ENCODE measurements at regions not wholly inside any gene's neighbourhood (a gene's known extent, or its start where the extent isn't known, plus 50 kb on each side); places are given as distances from the start of the nearest gene placed in this dataset.
"Not testable (repeated sequence)": the region's sequence is repeated elsewhere in the genome, so short reads cannot be mapped to it uniquely, and the experiment has no call there.

DNA sequence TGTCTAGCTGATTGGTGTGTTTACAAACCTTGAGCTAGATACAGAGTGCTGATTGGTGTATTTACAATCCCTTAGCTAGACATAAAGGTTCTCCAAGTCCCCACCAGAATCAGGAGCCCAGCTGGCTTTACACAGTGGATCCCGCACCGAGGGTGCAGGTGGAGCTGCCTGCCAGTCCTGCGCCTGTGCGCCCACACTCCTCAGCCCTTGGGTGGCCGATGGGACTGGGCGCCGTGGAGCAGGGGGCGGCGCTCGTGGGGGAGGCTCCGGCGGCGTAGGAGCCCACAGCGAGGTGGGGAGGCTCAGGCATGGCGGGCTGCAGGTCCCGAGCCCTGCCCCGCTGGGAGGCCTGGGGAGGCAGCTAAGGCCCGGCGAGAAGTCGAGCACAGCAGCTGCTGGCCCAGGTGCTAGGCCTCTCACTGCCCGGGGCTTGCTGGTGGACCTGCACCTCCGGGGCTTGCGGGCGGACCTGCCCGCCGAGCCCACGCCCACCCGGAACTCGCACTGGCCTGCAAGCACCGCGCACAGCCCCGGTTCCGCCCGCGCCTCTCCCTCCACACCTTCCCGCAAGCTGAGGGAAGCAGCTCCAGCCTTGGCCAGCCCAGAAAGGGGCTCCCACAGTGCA is 51.0 kb upstream of the CDYL start:
- H3K4me1 ChIP-seq: peaks cover 4 to 18% (median 8%) of the 10 kb centered on the region in 4 donors
- H3K9me3 ChIP-seq; in situ Hi-C loops (cut with MboI; ENCODE audit: low pct_ligation_motif_present in 1 of 4, low pct_unique_long_range_greater_than_20kb in 1 of 4, low sequenced_read_pairs in 3 of 4); H3K36me3 ChIP-seq; H3K4me3 ChIP-seq; H3K27me3 ChIP-seq; DNase-seq; intact Hi-C loops (cut with DNase I; ENCODE audit: low total_unique reads); H3K27ac ChIP-seq: not testable (repeated sequence)
- WGBS, 2 donors (ENCODE audit: low coverage in 1 of 2): 96% methylated on average over 16 of the region's 36 CpGs; no CpG with 5 or more reads in 1 of the 2 donors

DNA sequence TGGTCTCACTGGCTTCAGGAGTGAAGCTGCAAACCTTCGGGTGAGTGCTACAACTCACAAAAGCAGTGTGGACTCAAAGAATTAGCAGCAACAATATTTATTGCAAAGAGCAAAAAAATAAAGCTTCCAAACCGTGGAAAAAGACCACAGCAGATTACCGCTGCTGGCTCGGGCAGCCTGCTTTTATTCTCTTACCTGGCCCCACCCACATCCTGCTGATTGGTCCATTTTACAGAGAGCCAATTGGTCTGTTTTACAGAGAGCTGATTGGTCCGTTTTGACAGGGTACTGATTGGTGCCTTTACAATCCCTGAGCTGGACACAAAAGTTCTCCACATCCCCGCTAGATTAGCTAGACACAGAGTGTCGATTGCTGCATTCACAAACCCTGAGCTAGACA is 51.5 kb upstream of the CDYL start:
- H3K27ac ChIP-seq; in situ Hi-C loops (cut with MboI; ENCODE audit: low pct_ligation_motif_present in 1 of 4, low pct_unique_long_range_greater_than_20kb in 1 of 4, low sequenced_read_pairs in 3 of 4); H3K4me3 ChIP-seq; H3K9me3 ChIP-seq; H3K27me3 ChIP-seq; DNase-seq; H3K36me3 ChIP-seq; intact Hi-C loops (cut with DNase I; ENCODE audit: low total_unique reads): not testable (repeated sequence)
- H3K4me1 ChIP-seq: peaks cover 4 to 18% (median 8%) of the 10 kb centered on the region in 4 donors
- WGBS, 2 donors (ENCODE audit: low coverage in 1 of 2): 85 to 92% methylated on average over 2 to 7 of the region's 7 CpGs

DNA sequence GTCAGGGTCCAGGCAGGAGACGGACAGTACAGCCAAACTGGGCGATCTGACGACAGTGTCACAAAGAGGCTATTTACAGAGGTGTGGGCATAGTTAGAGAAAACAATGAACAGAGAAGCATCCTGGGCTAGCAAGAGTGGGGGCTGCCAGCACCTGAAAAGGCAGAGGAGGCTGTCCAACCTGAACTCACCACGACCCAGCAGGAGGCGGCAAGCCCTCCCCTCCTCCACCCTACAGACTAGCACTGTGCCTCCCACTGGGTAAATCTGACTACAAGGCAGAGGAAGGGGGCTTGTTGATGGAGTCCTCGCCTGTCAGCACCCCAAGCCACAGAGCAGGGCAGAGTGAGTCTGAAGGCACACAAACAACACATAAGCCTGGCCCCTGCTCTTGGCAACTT is 52.8 kb upstream of the CDYL start:
- 68% methylated on average over 6 of the region's 6 CpGs; no CpG with 5 or more reads in 1 of the 2 donors for WGBS, 2 donors (ENCODE audit: low coverage in 1 of 2)
- intact Hi-C loops (cut with DNase I; ENCODE audit: low total_unique reads) (no loop called here), in situ Hi-C loops (cut with MboI; ENCODE audit: low pct_ligation_motif_present in 1 of 4, low pct_unique_long_range_greater_than_20kb in 1 of 4, low sequenced_read_pairs in 3 of 4) (no loop called here)
- peaks cover 2 to 13% (median 7%) of the 10 kb centered on the region in 4 donors for H3K4me1 ChIP-seq
- no peak for DNase-seq
- H3K27me3 ChIP-seq: no peaks in the 10 kb centered on the region
- no peak overlapping the region for H3K27ac ChIP-seq
- no peaks in the 10 kb centered on the region for H3K36me3 ChIP-seq
- TF ChIP-seq POLR2A (IDR thresholded peaks at IDR 0.05): no peak
- no peak for TF ChIP-seq EP300 (IDR thresholded peaks at IDR 0.05; ENCODE audit: low read depth)
- no peak for TF ChIP-seq CTCF (IDR thresholded peaks at IDR 0.05)
- no peak for TF ChIP-seq POLR2AphosphoS5 (IDR thresholded peaks at IDR 0.05)
- no peak overlapping the region for H3K4me3 ChIP-seq
- H3K9me3 ChIP-seq: no peaks in the 10 kb centered on the region

- H3K27me3 ChIP-seq; DNase-seq; H3K36me3 ChIP-seq; H3K9me3 ChIP-seq; in situ Hi-C loops (cut with MboI; ENCODE audit: low pct_ligation_motif_present in 1 of 4, low pct_unique_long_range_greater_than_20kb in 1 of 4, low sequenced_read_pairs in 3 of 4); H3K4me3 ChIP-seq; H3K4me1 ChIP-seq; intact Hi-C loops (cut with DNase I; ENCODE audit: low total_unique reads); H3K27ac ChIP-seq: not testable (repeated sequence)
- WGBS, 2 donors (ENCODE audit: low coverage in 1 of 2): 91 to 100% methylated on average over 1 to 4 of the region's 4 CpGs
These were observed 54.8 kb upstream of the CDYL start for GRCh38 chr6:4721368-4721767.

- TF ChIP-seq POLR2A (IDR thresholded peaks at IDR 0.05) (no peak), EP300 (IDR thresholded peaks at IDR 0.05; ENCODE audit: low read depth) (no peak), CTCF (IDR thresholded peaks at IDR 0.05) (no peak), POLR2AphosphoS5 (IDR thresholded peaks at IDR 0.05) (no peak)
- no peak overlapping the region for H3K27ac ChIP-seq
- DNase-seq: no peak
- intact Hi-C loops (cut with DNase I; ENCODE audit: low total_unique reads): no loop called here
- H3K4me3 ChIP-seq: no peak overlapping the region
- 68 to 71% methylated on average over 1 of the region's 1 CpG for WGBS, 2 donors (ENCODE audit: low coverage in 1 of 2)
- H3K36me3 ChIP-seq: no peaks in the 10 kb centered on the region
- H3K9me3 ChIP-seq: no peaks in the 10 kb centered on the region
- in situ Hi-C loops (cut with MboI; ENCODE audit: low pct_ligation_motif_present in 1 of 4, low pct_unique_long_range_greater_than_20kb in 1 of 4, low sequenced_read_pairs in 3 of 4): no loop called here
- no peaks in the 10 kb centered on the region for H3K4me1 ChIP-seq
- H3K27me3 ChIP-seq: no peaks in the 10 kb centered on the region
These were observed 56.7 kb upstream of the CDYL start for GRCh38 chr6:4719491-4719890.

DNA sequence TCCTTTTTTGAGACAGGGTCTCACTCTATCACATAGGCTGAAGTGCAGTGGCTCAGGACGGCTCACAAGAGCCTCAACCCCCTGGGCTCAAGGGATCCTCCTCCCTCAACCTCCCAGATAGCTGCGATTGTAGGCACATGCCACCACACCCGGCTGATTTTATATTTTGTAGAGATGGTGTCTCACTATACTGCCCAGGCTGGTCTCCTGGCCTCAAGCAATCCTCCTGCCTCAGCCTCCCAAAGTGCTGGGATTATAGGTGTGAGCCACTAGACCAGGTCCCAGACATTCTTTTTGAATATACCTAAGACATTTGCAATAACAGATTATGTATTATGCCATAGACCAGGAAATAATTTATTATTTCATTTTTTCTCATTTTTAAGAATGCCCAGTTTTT is 58.3 kb upstream of the CDYL start:
- in situ Hi-C loops (cut with MboI; ENCODE audit: low pct_ligation_motif_present in 1 of 4, low pct_unique_long_range_greater_than_20kb in 1 of 4, low sequenced_read_pairs in 3 of 4) (no loop called here), intact Hi-C loops (cut with DNase I; ENCODE audit: low total_unique reads) (no loop called here)
- H3K36me3 ChIP-seq: no peaks in the 10 kb centered on the region
- H3K4me3 ChIP-seq: no peak overlapping the region
- no peak for TF ChIP-seq CTCF (IDR thresholded peaks at IDR 0.05)
- TF ChIP-seq POLR2AphosphoS5 (IDR thresholded peaks at IDR 0.05): no peak
- no peak for TF ChIP-seq POLR2A (IDR thresholded peaks at IDR 0.05)
- TF ChIP-seq EP300 (IDR thresholded peaks at IDR 0.05; ENCODE audit: low read depth): no peak
- H3K27me3 ChIP-seq: no peaks in the 10 kb centered on the region
- WGBS, 2 donors (ENCODE audit: low coverage in 1 of 2): 77 to 80% methylated on average over 1 to 3 of the region's 3 CpGs
- H3K27ac ChIP-seq: no peak overlapping the region
- no peaks in the 10 kb centered on the region for H3K4me1 ChIP-seq
- H3K9me3 ChIP-seq: no peaks in the 10 kb centered on the region
- no peak for DNase-seq

All from transverse colon (tissue), 4 donors.